ENCODE measurements at regions not wholly inside any gene's neighbourhood (a gene's known extent, or its start where the extent isn't known, plus 50 kb on each side); places are given as distances from the start of the nearest gene placed in this dataset.
"Not testable (repeated sequence)": the region's sequence is repeated elsewhere in the genome, so short reads cannot be mapped to it uniquely, and the experiment has no call there.

DNA sequence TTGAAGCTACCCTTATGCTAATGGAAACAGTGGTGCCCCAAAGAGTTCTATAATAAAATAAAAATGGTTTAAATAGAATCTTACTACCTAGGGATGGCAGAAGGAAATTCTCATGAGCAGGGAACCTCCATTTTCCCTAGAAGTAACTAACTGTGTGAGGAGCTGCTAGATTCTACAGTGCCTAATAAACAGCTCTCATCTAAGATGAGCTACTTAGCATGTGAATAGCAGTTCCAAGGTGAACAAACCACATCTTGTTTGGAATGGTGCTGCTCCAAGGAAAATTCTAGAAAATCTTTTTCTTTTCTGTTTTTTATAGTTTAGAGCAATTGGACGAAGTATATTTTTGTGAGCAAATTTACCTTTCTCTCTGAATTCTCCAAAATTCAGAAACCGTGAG lies 1015.3 kb upstream of the NOVA1 start:
- no peak for ATAC-seq
- intact Hi-C loops (cut with micrococcal nuclease), result no loop called here
- DNase-seq, result no peak

DNA sequence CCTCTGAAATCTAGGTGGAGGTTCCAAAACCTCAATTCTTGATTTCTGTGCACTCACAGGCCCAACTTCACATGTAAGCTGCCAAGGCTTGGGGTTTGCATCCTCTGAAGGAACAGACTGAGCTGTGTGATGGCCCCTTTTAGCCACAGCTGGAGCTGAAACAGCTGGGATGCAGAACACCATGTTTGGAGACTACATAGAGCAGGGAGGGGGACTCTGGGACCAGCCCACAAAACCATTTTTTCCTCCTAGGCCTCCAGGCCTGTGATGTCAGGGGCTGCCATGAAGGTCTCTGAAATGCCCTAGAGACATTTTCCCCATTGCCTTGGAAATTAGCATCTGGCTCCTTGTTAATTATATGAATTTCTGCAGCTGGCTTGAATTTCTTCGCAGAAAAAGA lies 1025.9 kb upstream of the NOVA1 start:
- intact Hi-C loops (cut with micrococcal nuclease), result no loop called here
- DNase-seq, result no peak
- ATAC-seq, result no peak

GRCh38 chr14:27634056-27634970 lies 1036.5 kb upstream of the NOVA1 start:
- intact Hi-C loops (cut with micrococcal nuclease), result no loop called here
- DNase-seq, result no peak
- no peak for ATAC-seq

DNA sequence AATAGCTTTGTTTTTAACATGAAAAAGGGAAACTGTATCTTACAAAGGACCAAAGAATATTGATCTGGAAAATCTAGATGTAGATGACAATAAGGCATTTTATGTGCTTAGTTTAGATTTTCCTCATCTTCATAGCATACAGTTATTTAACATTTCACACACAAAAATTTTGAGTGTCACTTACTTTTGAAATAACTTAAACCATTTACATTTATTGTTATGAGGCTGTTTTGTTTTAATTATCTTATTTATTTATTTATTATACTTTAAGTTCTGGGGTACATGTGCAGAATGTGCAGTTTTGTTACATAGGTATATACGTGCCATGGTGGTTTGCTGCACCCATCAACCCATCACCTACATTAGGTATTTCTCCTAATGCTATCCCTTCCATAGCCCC lies 1042.9 kb upstream of the NOVA1 start:
- DNase-seq; intact Hi-C loops (cut with micrococcal nuclease); ATAC-seq: not testable (repeated sequence)

GRCh38 chr14:27642251-27642866 lies 1044.5 kb upstream of the NOVA1 start:
- no peak for DNase-seq
- no peak for ATAC-seq
- intact Hi-C loops (cut with micrococcal nuclease), result no loop called here

- DNase-seq, result no peak
- intact Hi-C loops (cut with micrococcal nuclease), result no loop called here
- ATAC-seq, result no peak
These were observed 1062.8 kb upstream of the NOVA1 start for GRCh38 chr14:27660683-27661082.

DNA sequence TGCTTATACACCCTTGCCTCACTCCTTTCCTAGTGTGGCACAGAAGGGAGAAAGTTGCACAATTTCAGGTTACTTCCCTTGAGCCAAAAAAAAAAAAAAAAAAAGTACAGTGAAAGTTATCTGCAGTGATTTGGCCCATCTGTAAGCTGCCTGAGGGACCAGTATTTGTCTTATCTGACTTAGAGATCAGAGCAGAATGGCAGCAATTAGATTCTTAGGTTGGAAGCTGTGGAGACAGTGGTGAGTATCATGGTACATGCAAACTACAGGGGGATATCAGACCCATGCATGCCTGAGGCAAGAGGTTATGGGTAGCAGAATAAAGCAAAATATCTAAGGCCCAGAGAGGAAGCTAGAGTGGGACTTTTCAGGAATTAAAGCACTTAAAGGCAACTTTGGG lies 1070.7 kb upstream of the NOVA1 start:
- DNase-seq (no peak), ATAC-seq (no peak)
- intact Hi-C loops (cut with micrococcal nuclease), result no loop called here

- ATAC-seq (no peak), DNase-seq (no peak)
- intact Hi-C loops (cut with micrococcal nuclease), result no loop called here
These were observed 1074.2 kb upstream of the NOVA1 start for GRCh38 chr14:27672047-27672446.

GRCh38 chr14:27672811-27673737 lies 1075.2 kb upstream of the NOVA1 start:
- ATAC-seq; intact Hi-C loops (cut with micrococcal nuclease); DNase-seq: not testable (repeated sequence)

- intact Hi-C loops (cut with micrococcal nuclease), result no loop called here
- no peak for ATAC-seq
- no peak for DNase-seq
These were observed 1080.5 kb upstream of the FOXG1 start for GRCh38 chr14:27686137-27686536.

GRCh38 chr14:27688841-27689444 lies 1077.6 kb upstream of the FOXG1 start:
- ATAC-seq (no peak), DNase-seq (no peak)
- intact Hi-C loops (cut with micrococcal nuclease), result no loop called here

GRCh38 chr14:27712364-27712763 lies 1054.2 kb upstream of the FOXG1 start:
- intact Hi-C loops (cut with micrococcal nuclease), result no loop called here
- ATAC-seq, result no peak
- DNase-seq, result no peak

DNA sequence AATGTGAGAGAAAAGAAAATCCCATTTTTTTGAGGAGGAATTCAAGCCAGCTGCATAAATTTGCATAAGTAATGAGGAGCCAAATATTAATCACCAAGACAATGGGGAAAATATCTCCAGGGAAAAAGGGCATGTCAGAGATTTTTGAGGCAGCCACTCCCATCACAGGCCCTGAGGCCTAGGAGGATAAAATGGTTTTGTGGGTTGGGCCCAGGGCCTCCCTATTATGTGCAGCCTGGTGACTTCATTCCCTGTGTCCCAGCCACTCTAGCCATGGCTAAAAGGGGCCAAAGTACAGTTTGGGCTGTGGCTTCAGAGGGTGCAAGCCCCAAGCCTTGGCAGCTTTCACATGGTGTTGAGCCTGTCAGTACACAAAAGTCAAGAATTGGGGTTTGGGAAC lies 1051.0 kb upstream of the FOXG1 start:
- no peak for DNase-seq
- no peak for ATAC-seq
- intact Hi-C loops (cut with micrococcal nuclease), result no loop called here

DNA sequence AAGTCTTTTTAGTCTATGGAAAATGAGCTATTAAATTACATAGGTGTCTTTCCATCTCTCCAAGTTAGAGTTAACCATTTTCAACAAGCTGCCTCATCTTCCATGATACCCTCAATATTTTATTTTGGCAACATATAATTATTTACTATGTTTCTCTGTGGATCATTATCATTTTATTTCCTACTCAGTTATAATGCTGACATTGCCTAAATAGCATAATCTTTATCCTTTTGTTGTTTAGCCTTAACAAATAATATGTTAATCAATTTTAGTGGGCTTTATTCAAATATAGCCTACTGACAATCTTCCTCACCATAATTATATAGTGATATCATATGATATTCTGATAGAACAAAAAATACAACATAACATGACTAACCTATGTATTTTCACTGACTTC lies 1044.8 kb upstream of the FOXG1 start:
- DNase-seq (no peak), ATAC-seq (no peak)
- intact Hi-C loops (cut with micrococcal nuclease), result no loop called here

DNA sequence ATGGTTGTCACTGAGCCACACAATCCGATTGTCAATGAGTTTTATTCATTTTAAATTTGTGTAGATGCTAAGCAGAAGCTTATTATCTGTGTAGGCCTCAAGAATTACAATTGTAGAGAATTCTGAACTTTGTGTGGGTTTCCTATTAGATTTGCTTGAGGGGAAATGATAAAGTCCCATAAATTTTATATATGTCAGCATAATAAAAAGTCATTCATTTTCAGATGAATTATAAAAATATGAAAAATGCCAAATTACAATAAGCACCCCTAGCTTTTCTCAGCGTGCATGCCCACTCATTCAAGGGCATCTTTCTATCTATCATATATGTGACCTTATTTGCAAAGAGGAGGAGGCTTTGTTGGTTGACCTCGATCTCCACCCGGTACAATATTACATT lies 1041.1 kb upstream of the FOXG1 start:
- intact Hi-C loops (cut with micrococcal nuclease), result no loop called here
- DNase-seq (no peak), ATAC-seq (no peak)

- intact Hi-C loops (cut with micrococcal nuclease), result no loop called here
- ATAC-seq, result no peak
- DNase-seq, result no peak
These were observed 1039.3 kb upstream of the FOXG1 start for GRCh38 chr14:27727251-27727770.

DNA sequence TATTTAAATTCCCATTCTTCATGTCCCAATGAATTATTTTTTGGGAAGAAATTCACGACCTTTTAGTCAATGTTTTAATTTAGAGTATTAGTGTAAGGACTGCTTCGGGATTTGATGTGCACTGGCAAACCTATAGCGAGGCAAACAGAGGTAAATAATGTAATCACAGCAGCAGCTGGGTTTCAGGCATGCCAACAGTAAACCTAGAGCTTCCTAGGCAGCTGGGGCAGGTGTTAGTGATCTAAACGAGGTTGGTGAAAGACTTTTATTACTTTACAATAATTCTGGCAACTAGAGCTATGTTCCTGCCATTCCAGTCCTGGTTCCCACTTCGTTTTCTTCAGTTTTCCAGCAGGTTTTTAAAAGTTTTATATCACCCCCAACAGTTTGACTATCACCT lies 1036.4 kb upstream of the FOXG1 start:
- ATAC-seq, result no peak
- intact Hi-C loops (cut with micrococcal nuclease), result no loop called here
- no peak for DNase-seq

GRCh38 chr14:27739657-27740156 lies 1026.9 kb upstream of the FOXG1 start:
- intact Hi-C loops (cut with micrococcal nuclease), result no loop called here
- no peak for ATAC-seq
- DNase-seq, result no peak

- no peak for DNase-seq
- ATAC-seq, result no peak
- intact Hi-C loops (cut with micrococcal nuclease), result no loop called here
These were observed 1016.5 kb upstream of the FOXG1 start for GRCh38 chr14:27750114-27750513.
